ENCODE measurements at regions not wholly inside any gene's neighbourhood (a gene's known extent, or its start where the extent isn't known, plus 50 kb on each side); places are given as distances from the start of the nearest gene placed in this dataset.

DNA sequence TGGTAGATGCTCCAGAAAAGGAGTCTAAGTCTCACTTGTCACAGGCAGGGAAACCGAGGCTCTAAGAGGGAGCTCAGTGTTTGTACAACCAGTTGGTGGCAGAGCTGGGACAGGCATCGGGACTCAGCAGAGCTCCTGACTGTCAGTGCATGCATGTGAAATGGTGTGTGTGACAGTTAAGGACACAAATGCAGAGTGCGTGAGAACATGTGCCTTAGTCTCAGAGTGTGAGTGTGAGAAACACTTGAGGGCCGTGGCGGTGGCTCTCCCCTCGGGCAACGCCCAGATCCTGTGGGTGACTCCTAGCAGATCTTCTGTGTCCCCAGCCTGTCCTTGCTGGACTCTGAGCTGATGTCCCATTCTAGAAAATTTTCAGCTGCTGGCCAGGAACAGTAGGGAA lies 362.6 kb downstream of the MATN1 start:
- TF ChIP-seq, protein P1, sequence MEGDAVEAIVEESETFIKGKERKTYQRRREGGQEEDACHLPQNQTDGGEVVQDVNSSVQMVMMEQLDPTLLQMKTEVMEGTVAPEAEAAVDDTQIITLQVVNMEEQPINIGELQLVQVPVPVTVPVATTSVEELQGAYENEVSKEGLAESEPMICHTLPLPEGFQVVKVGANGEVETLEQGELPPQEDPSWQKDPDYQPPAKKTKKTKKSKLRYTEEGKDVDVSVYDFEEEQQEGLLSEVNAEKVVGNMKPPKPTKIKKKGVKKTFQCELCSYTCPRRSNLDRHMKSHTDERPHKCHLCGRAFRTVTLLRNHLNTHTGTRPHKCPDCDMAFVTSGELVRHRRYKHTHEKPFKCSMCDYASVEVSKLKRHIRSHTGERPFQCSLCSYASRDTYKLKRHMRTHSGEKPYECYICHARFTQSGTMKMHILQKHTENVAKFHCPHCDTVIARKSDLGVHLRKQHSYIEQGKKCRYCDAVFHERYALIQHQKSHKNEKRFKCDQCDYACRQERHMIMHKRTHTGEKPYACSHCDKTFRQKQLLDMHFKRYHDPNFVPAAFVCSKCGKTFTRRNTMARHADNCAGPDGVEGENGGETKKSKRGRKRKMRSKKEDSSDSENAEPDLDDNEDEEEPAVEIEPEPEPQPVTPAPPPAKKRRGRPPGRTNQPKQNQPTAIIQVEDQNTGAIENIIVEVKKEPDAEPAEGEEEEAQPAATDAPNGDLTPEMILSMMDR (IDR thresholded peaks at IDR 0.05), result no peak
- TF ChIP-seq POLR2A (IDR thresholded peaks at IDR 0.05; ENCODE audit: low read length) (no peak), FOSL2 (IDR thresholded peaks at IDR 0.05) (no peak), FOSL2 (CRISPR knock-in tag; IDR thresholded peaks at IDR 0.05) (no peak), POLR2AphosphoS2 (conservative IDR thresholded peaks at IDR 0.05; ENCODE audit: low read length) (no peak), SMC3 (IDR thresholded peaks at IDR 0.05) (no peak), ZFP36 (IDR thresholded peaks at IDR 0.05; ENCODE audit: borderline replicate concordance, partially characterized antibody) (no peak), CEBPB (IDR thresholded peaks at IDR 0.05) (no peak), HOXB5 (CRISPR knock-in tag; IDR thresholded peaks at IDR 0.05) (no peak), JUN (IDR thresholded peaks at IDR 0.05) (no peak), BHLHE40 (IDR thresholded peaks at IDR 0.05; ENCODE audit: low read depth, low read length) (no peak)
- TF ChIP-seq, protein P2, sequence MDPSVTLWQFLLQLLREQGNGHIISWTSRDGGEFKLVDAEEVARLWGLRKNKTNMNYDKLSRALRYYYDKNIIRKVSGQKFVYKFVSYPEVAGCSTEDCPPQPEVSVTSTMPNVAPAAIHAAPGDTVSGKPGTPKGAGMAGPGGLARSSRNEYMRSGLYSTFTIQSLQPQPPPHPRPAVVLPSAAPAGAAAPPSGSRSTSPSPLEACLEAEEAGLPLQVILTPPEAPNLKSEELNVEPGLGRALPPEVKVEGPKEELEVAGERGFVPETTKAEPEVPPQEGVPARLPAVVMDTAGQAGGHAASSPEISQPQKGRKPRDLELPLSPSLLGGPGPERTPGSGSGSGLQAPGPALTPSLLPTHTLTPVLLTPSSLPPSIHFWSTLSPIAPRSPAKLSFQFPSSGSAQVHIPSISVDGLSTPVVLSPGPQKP (IDR thresholded peaks at IDR 0.05; ENCODE audit: low read depth, low read length), result no peak
